Hypothalamus (tissue), 51 donors: ENCODE measurements at regions not wholly inside any gene's neighbourhood (a gene's known extent, or its start where the extent isn't known, plus 50 kb on each side); places are given as distances from the start of the nearest gene placed in this dataset.
A peak's percentile ranks its signal among the peaks of the same experiment; 100 is the strongest.
"Not testable (repeated sequence)": the region's sequence is repeated elsewhere in the genome, so short reads cannot be mapped to it uniquely, and the experiment has no call there.

ENCODE experiments used
- DNase-seq, 51 donors: peaks; one replicate each; lab custom pipeline; 2025; lab: John Stamatoyannopoulos, UW

DNA sequence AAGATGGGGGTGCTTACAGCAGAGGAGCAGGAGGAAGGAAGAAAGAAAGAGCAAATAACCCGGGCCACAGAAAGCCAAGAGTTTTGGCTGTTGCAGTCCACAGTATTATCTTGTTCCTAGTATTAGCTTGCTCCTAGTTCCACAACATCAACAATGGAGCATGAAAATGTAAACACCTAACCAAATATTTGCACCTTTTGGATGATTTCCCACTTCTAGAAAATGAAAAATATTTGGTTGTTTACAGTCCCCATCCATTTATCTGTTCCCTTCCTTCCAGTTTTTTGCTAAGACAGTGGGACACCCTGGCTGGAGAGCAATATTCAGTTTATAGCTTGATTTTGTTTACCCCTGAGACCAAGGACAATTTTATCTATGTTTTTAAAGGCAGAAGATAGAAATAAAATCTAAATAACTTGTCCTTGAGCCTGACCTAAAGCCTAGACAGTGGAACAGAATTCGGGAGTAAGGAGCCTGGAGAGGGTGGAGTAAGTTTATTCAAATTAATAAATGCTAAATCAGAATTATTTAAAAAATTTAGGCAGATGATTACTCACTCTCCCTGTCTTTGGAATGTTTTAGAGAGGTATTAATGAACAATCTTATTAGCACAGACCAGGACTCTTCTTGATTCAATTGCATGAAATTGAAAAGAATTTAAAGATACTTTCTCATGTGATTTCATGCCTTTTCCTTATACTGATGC, 51.6 kb downstream of the RESF1 start:
- DNase-seq = no peak

DNA sequence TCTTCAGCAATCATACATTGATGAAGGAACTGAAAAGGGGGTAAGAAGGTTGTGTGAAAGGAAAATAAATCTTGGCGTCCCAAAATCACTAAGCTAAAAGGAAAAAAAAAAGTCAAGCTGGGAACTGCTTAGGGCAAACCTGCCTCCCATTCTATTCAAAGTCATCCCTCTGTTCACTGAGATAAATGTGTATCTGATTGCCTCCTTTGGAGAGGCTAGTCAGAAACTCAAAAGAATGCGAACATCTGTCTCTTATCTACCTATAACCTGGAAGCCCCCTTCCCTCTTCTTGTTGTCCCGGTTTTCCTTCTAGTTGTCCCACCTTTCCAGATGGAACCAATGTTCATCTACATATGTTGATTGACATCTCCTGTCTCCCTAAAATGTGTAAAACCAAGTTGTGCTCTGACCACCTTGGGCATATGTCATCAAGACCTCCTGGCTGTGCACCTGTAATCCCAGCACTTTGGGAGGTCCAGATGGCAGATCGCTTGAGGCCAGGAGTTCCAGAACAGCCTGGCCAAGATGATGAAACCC, 53.1 kb downstream of the RESF1 start:
- no peak for DNase-seq

DNA sequence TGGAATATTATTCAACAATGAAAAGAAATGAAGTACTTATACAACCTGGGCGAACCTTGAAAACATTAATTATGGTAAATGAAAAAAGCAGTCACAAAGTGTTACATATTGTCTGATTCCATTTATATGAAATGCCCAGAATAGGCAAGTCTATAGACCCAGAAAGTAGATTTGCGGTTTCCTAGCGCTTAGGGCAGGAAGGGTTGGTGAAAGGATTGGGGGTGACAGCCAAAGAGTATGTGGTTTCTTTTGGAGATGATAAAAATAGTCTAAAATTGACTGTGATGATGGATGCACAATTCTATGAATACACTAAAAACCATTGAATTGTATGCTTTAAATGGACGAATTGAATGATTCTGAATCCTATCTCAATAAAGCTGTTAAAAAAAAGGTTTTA, 55.8 kb downstream of the RESF1 start:
- no peak for DNase-seq

DNA sequence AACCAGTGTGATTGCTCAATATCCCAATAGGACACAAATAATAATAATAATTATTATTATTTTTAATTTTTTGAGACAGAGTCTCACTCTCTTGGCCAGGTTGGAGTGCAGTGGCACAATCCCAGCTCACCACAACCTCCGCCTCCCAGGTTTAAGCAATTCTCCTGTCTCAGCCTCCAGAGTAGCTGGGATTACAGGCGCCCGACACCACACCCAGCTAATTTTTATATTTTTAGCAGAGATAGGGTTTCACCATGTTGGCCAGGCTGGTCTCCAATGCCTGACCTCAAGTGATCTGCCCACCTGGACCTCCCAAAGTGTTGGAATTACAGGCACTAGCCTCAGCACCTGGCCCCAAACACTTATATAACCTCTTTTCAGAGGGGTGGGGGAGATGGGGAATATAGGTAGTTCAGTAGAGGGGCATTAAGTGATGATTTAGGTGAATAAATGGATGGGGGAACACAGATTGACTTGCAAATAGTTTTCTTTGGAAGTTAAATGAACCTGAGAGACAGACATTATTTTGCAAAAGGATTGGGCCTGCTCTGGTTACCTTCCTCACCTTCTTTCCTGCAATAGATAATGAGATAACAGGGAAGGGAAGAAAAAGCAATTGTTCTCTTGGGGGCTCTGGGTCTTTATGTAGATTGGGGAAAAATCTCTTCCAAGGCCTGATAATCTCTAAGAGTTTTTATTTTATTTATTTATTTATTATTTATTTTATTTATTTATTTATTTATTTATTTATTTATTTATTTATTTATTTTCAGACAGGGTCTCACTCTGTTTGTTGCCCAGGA, 57.7 kb downstream of the RESF1 start:
- DNase-seq = no peak

DNA sequence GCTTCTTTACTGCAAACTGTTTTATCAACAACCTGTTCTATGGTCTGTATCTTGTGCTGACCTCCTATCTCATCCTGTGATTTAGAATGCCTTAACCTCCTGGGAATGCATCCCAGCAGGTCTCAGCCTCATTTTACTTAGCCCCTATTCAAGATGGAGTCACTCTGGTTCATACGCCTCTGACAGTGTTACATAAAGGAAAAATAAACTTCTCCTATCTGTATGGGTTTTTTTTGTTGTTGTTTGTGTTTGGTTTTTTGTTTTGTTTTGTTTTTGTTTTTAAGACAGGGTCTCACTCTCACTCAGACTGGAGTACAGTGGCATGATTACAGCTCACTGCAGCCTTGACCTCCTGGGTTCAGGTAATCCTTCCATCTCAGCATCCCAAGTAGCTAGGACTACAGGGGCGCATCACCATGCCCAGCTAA, 62.1 kb downstream of the RESF1 start:
- no peak for DNase-seq

DNA sequence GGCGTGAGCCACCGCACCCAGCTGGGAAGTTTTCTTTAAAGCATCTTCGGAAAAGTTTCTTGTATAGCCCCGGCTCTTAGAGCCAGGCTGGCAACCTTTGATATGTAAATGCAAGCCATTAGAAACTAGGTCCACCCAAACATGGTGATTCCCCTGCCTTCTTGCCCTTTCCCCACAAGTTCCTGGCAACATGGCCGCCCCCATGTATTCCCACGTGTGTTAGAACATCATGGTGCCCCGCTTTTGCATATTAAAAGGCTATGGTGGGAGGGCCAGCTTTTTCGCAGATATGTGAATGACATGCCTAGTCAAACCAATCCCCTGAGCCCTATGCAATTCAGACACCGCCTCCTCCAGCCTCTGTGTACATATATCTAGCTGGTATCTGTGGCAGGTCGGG, 63.2 kb downstream of the RESF1 start:
- DNase-seq = not testable (repeated sequence)

DNA sequence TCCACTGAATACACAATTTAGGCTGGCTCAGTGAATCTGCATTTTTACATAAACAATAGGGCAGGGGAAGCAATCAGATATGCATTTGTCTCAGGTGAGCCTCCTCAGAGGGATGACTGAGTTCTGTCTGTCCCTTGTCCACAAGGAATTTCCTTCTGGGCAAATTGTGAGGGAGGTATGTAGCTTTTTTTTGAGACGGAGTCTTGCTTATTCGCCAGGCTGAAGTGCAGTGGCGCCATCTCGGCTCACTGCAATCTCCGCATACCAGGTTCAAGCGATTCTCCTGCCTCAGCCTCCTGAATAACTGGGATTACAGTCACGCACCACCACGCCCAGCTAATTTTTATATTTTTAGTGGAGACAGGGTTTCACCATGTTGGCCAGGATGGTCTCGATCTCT, 64.6 kb downstream of the RESF1 start:
- DNase-seq = not testable (repeated sequence)

DNA sequence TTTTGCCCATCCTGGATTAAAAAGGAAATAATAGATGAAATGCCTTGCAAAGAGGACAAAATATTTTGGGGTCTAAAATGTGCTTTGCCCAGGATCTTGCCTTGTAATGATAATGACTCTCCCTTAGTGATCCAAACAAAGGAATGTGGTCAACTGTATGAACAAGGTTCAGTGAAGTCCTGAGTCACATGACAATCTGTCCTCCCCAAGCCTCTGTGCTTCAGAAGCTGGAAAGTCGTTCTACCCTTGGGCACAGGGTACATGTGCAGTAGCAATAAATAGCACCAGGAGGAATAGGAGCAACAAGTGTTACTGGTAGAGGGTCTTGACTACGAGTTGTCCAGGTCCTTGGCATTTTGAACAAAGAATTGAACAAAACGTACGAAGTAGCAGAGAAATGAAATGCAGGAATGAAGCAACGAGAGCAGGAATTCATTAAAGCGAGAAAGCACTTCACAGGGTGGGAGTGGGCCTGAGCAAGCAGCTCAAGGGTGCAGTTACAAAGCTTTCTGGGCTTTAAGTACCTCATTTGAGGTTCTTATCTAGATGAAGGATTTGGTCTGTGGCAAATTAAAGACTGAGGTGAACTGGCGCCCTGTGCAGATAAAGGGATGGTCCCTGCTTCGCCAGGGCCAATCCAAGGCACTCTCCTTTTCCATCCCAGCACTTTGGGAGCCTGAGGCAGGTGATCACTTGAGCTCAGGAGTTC, 65.8 kb downstream of the RESF1 start:
- DNase-seq = no peak

DNA sequence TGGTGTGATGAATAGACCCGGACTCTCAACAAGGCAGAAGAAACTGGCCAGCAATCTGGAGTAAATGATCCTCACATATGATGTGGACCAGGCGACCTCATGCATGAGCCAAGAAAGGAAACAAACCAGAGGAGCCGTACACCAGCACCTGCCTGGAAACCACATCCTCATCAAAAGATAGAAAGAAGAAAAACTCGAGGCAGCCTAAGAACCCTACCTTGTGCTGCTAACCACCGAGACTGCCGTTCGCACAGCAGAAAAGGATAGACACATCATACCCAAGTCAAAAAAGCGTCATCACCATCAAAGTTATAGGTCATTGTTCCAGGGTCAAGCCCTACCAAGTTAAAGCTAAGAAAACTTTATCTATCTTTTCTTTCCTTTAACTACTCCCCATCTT, 66.7 kb downstream of the RESF1 start:
- no peak for DNase-seq

DNA sequence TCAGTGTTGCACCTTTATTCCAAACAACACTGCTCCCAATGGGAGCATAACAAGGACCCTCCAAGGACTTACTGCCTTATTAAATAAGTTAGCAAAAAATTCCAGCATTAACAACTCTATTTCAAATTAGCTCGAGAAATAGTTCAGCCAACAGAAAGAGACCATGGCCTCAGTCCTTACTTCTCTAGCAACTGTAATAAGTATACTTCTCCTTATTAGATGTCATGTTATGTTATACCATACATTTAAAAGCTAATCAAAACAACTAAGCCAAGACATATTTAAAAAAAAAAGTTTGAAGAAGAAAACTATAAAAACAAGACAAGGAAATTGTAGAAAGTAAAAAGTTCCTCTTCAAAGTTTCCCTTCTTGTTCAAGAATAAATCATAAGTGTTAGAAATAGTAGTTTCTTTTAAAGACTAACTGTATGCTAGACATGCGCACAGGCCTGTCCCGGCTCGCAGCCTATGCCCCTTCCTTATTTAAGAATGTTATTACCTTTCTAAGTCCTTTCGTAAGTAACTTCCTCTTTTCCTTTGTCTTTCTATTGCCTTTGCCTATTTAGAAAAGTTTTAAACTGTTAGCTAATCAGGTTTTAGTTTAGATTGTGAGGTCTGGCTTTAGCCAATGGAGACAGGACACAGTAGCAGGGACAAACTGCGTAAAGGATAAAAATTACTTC, 68.6 kb downstream of the RESF1 start:
- no peak for DNase-seq

DNA sequence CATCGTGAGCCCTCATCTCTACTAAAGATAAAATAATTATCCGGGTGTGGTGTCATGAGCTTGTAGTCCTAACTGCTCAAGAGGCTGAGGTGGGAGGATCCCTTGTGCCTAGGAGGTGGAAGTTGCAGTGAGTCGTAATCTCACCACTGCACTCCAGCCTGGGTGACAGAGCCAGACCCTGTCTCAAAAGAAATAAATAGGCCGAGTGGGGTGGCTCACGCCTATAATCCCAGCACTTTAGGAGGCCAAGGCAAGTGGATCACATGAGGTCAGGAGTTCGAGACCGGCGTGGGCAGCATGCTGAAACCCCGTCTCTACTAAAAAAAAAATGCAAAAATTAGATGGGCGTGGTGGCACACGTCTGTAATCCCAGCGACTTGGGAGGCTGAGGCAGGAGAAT, 70.9 kb downstream of the RESF1 start:
- no peak for DNase-seq

DNA sequence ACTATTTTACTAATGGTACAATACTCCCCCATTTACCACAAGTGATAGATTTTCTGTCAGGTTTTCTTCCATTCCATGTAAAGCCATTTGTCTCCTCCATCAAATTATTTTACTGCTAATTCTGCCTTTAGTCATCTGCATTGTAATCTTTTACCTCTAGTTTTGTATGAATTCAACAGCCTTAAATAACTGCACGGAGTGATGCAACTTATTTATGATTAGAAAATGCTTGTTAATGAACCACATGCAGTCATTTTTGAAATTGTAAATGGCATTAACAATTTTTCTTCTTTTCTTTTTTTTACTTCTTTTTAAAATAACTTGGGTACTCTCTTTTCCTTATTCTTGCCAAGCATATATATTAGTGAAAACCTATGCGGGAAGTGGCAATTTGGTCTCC, 71.5 kb downstream of the RESF1 start:
- DNase-seq = no peak

DNA sequence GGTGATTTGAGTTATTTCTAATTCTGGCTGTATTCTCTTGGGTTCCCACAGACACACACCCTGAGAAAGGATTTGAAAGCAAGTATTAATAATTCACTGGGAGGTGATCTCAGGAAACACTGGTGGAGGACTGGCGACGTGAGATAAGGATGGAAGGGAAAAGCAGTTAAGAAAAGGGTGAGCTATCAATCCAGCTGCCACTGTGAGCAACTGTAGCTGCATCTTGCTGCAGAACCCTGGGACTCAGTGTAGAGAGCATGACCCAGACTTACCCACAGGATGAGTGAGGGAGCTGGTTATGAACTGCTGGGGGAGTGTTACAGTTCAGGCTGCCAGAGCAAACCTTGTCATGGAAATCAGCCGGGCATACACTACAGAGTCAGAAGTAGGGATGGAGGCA, 71.9 kb downstream of the RESF1 start:
- DNase-seq = no peak

DNA sequence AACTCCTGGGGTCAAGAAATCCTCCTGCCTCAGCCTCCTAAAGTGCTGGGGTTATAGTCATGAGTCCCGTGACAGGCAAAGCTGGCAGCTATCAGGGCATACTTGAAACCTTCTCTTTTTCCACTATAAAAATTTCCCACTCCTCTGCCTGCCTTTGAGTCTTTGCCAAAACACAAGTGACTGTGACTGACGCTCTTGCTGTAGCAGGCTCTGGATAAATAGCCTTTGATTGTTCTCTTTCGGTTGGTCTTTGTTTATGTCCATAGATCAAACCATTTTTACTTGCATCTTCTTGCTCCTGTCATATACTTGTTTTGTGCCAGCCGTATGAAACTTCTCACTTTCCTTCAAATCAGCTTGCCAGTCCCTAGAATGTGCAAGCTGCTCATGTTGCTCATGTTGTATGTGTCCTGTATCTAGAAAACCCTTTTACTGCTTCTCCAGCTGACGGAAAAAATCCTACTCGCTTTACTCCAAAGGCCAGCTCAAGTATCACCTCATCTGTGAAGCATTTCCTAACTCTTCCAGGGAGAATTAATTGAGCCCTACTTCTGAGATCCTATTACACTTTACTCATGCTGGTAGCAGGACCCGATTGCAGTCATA, 73.1 kb downstream of the RESF1 start:
- DNase-seq = no peak

DNA sequence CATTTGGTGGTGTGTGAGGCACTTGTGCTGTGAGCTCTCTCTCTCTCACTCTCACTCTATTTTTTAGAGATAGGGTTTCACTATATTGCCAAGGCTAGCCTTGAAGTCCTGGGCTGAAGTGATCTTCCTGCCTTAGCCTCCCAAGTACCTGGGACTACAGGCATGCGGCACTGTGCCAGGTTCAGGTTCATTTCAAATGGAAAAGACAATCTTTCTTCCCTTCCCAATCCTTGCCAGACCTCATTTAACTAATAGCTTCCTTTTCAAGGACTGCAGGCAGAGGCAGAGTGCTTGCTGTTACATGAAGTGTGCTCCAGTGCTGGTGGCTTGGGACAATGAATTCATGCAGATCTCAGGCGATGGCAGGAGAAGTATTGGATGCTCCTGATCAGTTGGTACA, 73.2 kb upstream of the BICD1 start:
- DNase-seq = peak in 1 of 51 donors; percentile 3

DNA sequence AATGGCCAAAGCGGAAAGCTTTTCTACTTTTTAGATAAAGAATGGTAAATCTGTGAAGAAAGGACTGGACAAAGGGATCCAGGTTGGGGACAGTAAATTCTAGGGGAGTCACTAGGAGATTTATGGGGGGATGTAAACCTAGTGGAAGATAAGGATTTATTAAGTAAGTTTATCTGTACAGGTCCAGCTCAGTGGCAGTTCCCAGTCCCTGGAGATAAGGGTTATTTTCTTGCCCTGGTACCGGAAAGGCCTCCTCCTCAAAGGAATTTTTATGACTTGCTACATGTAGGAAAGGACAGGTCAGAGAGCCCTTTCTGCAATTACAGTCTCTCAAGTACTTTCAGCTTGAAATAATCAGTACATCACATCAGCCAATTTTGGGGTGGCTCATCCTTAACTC, 72.6 kb upstream of the BICD1 start:
- no peak for DNase-seq

DNA sequence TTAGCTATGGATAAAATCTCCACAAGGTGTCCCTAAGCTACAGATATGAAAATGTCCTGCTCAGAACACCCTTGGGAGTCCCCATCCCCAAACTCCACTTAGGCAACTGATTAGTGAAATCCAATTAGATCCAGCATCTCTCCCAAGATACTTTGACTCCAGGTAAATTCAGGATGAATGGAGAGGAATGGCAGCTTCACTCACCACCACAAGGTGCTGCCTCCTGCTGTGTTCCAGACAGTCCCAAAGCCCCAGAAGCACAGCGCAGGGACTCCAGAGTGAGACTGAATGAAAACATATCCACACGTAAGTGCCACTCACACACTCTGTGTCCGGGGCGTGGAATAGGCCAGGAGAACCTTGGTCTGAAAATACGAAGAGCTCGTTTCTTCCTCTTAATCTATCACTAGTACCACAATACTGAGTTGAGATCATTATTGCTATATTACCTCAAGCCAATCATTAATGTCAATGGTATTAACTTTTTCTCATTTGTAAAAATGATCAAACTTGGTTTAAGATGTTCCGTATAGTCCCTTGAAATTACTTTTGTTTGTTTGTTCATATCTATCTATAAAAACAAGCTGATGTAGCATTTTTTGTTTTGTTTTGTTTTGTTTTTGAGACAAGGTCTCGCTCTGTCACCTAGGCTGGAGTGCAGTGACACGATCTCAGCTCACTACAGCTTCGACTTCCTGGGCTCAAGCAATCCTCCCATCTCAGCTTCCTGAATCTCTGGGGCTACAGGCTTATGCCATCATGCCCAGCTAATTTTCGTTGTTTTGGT, 70.0 kb upstream of the BICD1 start:
- no peak for DNase-seq

DNA sequence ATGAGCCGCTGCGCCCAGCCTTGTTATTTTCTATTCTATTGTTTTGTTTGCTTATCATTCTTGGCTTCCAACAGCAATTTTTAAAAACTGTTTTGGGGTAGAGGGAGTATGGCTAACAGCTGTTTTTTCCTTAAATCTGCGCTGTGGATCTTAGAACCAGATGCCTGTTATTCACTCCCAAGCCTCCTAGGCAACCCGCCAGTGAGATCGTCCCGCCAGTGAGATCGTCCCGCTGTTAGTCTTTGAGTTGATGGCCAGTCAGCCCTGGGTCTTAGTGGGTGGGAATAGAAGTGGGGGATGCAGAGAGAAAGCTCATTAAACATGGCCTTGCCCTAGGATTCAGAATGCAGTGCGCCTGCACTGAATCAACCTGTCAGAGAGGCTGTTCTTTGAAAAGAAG, 67.3 kb upstream of the BICD1 start:
- DNase-seq = no peak

DNA sequence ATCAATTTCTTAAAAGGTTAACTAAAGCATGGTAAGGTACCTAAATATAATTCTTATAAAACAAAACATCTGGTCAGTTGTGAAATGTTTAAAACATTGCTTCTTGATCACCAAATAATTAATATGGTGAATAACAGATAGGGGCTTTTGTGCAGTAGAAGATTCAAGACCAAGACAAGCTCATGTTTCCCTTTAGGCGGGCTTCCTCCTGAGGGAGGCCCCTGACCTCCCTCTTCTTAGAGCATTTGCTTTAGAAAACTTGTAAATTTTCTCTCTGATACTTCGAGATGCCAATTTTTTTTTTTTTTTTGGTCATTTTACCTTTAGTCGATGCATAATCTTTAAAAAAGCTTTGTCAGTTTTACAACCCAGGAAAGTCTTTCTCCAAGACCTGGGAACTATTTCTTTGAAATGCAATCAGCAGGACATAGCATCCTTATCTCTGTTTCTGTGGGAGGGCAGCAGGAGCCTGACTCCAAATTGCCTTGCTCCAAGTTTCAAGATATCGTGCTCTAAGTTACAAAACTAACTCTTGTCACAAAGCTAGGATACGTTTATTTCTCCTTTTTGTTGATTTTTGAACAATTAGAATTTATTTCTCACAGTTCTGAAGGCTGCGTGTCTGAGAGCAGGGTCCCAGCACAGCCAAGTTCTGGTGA, 66.6 kb upstream of the BICD1 start:
- DNase-seq = no peak
